ENCODE measurements at regions not wholly inside any gene's neighbourhood (a gene's known extent, or its start where the extent isn't known, plus 50 kb on each side); places are given as distances from the start of the nearest gene placed in this dataset.
"Not testable (repeated sequence)": the region's sequence is repeated elsewhere in the genome, so short reads cannot be mapped to it uniquely, and the experiment has no call there.

DNA sequence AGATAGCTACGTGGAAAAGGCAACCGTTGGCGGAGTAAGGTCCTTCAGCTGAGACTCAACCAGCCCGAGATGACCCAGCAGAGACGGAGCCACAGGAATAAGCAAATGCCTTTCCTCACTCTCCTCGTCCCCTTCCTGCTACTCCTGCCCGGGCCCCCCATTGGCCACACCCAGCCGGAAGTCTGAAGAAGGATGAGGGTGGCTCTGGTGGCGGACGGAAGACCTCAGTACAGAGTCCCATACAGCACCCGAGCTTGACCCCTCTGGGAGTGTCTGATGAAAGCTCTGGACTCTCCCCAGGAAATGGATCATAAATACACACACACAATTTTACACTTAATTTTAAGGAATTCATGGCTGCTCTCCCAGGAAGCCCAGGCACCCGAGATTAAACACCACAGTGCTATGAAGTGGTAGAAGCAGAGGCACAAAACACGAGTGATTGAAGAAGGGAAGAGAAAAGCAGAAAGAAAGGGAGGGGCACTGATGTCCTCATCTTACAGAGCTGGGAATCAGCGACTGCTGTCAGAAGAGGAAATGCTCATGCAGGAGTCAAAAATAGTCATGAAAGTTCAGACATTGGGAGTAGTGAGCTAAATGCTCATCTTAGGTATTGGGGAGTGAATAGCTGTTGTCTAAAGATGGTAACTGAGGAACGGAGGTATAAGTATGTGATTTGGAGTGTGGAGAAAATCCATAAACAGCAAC lies 125.6 kb downstream of the BANF2 start:
- intact Hi-C loops (cut with micrococcal nuclease) = loop anchor here (10.0 kb wide), 1 partner anchor 69 kb away; no protein-coding TSS in a partner anchor
- H3K9me3 Mint-ChIP-seq = no peaks in the 10 kb centered on the region
- H3K4me1 Mint-ChIP-seq (ENCODE audit: low read depth) = peaks cover 12% of the 10 kb centered on the region
- no peak overlapping the region for H3K27ac Mint-ChIP-seq
- no peaks in the 10 kb centered on the region for H3K36me3 Mint-ChIP-seq
- DNase-seq = no peak
- H3K27me3 Mint-ChIP-seq = no peaks in the 10 kb centered on the region
- ChIA-PET CTCF (no interaction called here), POLR2A (no interaction called here)
- H3K4me3 Mint-ChIP-seq = no peak overlapping the region

DNA sequence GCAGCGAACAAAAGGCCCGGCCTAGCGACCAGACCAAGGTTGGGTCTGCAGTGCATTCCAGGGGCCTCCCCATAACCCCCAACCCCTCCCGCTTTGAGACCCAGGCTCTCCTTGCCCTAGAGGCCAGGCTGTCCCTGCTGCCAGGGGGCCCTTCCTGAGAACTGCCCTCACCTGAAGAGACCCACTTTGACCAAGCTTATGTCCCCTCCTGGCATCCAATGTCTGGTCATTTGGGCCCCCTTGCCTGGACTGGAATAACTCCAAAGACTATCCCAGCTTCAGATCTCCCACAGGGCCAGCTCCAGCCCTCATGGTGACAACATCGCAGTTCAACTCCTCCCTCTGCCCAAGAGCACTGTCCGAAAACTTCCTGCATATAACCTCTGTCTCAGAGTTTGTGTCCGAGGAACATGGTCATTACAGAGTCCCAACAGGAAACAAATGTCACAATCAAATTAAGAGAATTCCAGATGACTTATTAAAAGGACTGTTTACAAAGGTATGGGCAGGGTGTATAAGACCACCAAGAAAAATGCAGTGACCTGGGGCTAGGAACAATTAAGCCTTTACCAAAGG lies 125.0 kb downstream of the BANF2 start:
- no peak overlapping the region for H3K27ac Mint-ChIP-seq
- CTCF ChIA-PET = no interaction called here
- POLR2A ChIA-PET = no interaction called here
- H3K9me3 Mint-ChIP-seq = peaks cover 2% of the 10 kb centered on the region
- DNase-seq = no peak
- no peaks in the 10 kb centered on the region for H3K36me3 Mint-ChIP-seq
- no peak overlapping the region for H3K4me3 Mint-ChIP-seq
- intact Hi-C loops (cut with micrococcal nuclease) = loop anchor here (10.0 kb wide), 1 partner anchor 70 kb away; no protein-coding TSS in a partner anchor
- H3K27me3 Mint-ChIP-seq = no peaks in the 10 kb centered on the region
- H3K4me1 Mint-ChIP-seq (ENCODE audit: low read depth) = peaks cover 12% of the 10 kb centered on the region

DNA sequence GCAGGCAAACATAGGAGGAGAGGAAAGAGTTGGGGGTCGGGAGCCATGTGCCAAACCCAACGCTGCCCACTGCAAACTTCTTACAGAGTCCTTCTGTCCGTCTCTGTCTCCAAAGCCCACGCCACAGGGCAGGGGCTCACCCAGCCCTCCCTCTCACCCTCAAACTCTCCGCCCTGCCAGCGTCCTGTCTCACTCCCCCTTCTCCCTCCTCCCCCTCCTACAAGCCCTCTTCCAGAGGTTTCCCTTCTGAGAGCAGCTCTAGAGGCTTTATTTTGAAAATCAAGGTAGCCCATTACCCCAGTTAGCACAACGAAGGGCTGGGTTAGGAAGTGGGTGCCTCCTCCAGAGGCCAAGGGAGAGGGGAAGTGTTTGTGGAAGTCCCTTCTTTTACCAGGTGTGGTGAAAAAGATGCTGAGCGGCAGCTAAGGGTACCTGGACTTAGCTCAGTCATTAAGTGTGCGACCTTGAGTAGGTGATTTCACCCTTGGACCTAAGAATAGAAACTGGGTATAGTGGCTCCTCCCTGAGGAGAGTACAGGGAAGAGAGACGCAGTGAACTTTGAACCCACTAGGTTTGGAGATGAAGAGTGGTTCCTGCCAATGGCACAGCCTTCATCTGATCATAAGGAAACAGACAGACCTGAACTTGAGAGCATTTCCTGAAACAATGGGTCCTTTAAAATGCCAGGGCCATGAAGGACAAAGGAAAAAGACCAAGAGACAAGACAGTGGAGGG lies 123.8 kb downstream of the BANF2 start:
- intact Hi-C loops (cut with micrococcal nuclease) = loop anchor here (10.0 kb wide), 1 partner anchor 71 kb away; no protein-coding TSS in a partner anchor
- H3K36me3 Mint-ChIP-seq = no peaks in the 10 kb centered on the region
- CTCF ChIA-PET = interaction anchor here (0.5 kb wide), 1 partner anchor 77 kb away, joined by 3 read pairs; no protein-coding TSS in a partner anchor

DNA sequence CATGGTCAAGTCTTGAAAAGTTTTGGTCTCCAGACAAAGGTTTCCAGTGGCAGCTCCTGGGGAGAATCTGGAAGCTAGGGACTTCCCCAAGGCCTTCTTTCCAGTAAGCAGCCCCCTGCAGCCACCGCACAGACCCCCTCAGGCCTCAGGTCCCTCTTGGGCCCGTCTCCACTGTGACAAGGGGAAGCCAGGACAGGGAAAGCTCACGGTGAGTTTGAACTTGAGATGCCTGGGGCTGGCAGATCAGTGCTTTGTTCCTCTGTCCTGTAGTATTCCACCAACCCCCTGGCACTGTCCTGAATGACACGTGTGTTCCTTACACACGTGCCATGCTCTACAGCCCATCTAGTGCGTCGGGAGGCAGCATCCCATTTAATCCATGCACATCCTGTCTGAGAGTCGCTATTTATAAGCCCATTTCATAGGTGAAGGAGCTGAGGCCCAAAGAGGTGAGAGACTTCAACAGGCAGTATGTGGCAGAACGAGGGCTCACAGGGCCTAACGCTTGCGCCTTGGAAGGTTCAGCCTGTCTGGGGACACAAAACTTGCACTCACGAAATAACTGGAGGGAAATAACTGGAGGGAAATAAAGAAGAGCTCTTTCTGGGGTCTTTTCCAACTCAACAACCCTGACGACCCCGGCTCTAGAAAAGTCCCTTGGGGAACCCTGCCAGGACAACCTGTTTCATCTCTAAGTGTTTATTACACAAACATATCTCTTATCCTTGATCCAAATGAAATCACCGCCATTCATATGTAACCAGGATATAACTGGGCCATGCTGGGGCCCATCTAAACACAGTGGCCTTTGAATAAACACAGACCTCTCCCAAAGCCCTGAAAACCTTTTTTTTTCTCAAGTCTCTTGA lies 123.0 kb downstream of the BANF2 start:
- ChIA-PET CTCF (no interaction called here), POLR2A (interaction anchor here (0.9 kb wide), 1 partner anchor 48 kb away, joined by 3 read pairs; no protein-coding TSS in a partner anchor)
- no peaks in the 10 kb centered on the region for H3K36me3 Mint-ChIP-seq
- H3K4me1 Mint-ChIP-seq (ENCODE audit: low read depth) = peaks cover 12% of the 10 kb centered on the region
- H3K27ac Mint-ChIP-seq = no peak overlapping the region
- intact Hi-C loops (cut with micrococcal nuclease) = loop anchor here (10.0 kb wide), 1 partner anchor 72 kb away; no protein-coding TSS in a partner anchor
- no peak overlapping the region for H3K4me3 Mint-ChIP-seq
- DNase-seq = no peak
- H3K9me3 Mint-ChIP-seq = peaks cover 10% of the 10 kb centered on the region
- no peaks in the 10 kb centered on the region for H3K27me3 Mint-ChIP-seq

More for the DNA sequence above, 123.8 kb downstream of the BANF2 start:
- no peak for DNase-seq
- Mint-ChIP-seq H3K27me3 (no peaks in the 10 kb centered on the region), H3K27ac (no peak overlapping the region), H3K4me1 (ENCODE audit: low read depth) (peaks cover 12% of the 10 kb centered on the region), H3K4me3 (no peak overlapping the region), H3K9me3 (peaks cover 10% of the 10 kb centered on the region)
- POLR2A ChIA-PET = no interaction called here

DNA sequence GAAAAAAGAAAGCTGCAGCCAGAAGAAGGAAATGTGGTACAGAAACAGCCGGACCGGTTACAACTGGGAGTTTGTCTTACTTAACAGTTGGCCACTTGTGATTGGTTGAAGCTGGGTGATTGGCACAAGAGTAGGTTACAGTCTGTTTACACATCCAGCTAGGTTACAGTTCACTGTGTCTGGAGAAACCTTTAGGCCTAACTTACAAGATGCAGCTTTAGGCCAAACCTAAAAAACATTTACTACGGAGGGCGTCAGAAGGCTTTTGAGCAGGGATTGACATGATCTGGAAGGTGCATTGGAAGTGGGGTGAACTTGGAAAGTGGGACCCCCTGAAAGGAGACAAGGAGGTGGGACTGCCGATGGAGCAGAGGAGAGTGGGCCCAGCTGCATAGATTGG lies 122.3 kb downstream of the BANF2 start:
- Mint-ChIP-seq H3K9me3 (peaks cover 10% of the 10 kb centered on the region), H3K36me3 (no peaks in the 10 kb centered on the region), H3K4me3 (no peak overlapping the region), H3K27ac (no peak overlapping the region), H3K27me3 (no peaks in the 10 kb centered on the region), H3K4me1 (ENCODE audit: low read depth) (peaks cover 12% of the 10 kb centered on the region)
- ChIA-PET CTCF (no interaction called here), POLR2A (interaction anchor here (0.9 kb wide), 1 partner anchor 47 kb away, joined by 3 read pairs; no protein-coding TSS in a partner anchor)
- intact Hi-C loops (cut with micrococcal nuclease) = loop anchor here (10.0 kb wide), 1 partner anchor 73 kb away; no protein-coding TSS in a partner anchor
- DNase-seq = no peak

DNA sequence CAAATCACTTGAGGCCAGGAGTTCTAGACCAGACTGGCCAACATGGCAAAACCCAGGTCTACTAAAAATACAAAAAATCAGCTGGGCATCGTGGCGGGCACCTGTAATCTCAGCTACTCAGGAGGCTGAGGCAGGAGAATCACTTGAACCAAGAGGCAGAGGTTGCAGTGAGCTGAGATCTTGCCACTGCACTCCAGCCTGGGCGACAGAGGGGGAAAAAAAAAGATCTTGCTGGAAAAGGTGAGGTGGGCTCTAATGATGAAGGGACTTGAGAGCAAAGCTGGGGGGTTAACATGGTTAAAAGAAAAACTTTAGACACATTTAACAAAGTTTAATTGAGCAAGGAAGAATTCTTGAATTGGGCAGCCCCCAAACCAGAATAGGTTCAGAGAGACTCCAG lies 121.8 kb downstream of the BANF2 start:
- H3K36me3 Mint-ChIP-seq, H3K27me3 Mint-ChIP-seq, CTCF ChIA-PET, H3K27ac Mint-ChIP-seq, H3K4me3 Mint-ChIP-seq, DNase-seq: not testable (repeated sequence)
- intact Hi-C loops (cut with micrococcal nuclease) = loop anchor here (10.0 kb wide), 1 partner anchor 73 kb away; no protein-coding TSS in a partner anchor
- peaks cover 10% of the 10 kb centered on the region for H3K9me3 Mint-ChIP-seq
- peaks cover 10% of the 10 kb centered on the region for H3K4me1 Mint-ChIP-seq (ENCODE audit: low read depth)
- POLR2A ChIA-PET = interaction anchor here (0.9 kb wide), 1 partner anchor 47 kb away, joined by 3 read pairs; no protein-coding TSS in a partner anchor

DNA sequence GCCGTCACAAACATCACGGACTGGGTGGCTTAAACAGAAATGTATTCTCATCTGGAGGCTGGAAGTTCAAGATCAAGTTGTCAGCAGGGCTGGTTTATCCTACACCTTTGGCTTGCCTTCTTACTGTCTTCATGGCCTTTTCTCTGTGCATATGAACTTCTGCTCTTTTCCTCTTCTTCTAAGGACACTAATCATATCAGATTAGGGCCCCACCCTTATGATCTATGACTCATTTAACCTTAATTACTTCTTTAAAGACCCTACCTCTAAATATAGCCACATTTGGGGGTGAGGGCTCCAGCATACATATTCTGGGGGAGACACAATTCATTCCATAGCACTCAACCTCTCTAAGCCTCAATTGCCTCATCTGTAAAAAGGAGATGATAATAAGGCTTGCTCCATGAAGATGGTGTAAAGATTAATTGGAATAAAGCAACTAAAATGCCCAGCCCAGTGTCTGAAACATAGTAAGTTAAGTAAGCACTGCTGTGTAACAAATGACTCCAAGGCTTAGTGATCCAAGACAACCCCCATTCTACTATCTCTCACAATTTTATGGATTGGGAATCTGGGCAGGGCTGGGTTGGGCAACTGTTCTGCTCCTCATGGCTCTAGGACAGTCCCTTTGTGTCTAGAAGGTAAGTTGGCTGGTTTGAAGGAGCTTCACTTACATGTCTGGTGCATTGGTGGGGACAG lies 119.8 kb downstream of the BANF2 start:
- Mint-ChIP-seq H3K4me1 (ENCODE audit: low read depth) (no peaks in the 10 kb centered on the region), H3K27ac (no peak overlapping the region), H3K4me3 (no peak overlapping the region), H3K9me3 (peaks cover 10% of the 10 kb centered on the region), H3K36me3 (no peaks in the 10 kb centered on the region), H3K27me3 (no peaks in the 10 kb centered on the region)
- ChIA-PET CTCF (no interaction called here), POLR2A (no interaction called here)
- DNase-seq = no peak
- intact Hi-C loops (cut with micrococcal nuclease) = loop anchor here (10.0 kb wide), 1 partner anchor 75 kb away; no protein-coding TSS in a partner anchor

DNA sequence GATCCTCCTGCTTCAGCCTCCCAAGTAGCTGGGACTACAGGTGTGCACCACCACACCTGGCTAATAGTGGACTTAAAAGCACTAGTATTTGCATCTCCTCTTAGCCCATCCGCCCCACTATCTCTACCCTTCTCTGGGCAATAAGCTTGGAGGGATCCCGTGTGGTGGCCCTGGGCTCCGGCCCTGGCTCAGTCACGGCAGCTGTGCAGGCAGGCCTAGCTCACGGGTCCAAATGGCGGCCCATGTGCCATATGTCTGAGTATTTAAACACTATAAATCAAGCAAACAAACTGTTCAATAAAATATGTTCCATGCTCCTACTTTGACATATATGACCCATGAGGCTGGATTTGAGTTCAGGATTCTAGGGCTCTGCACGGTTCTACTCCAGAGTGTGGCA lies 118.4 kb downstream of the BANF2 start:
- Mint-ChIP-seq H3K4me1 (ENCODE audit: low read depth) (no peaks in the 10 kb centered on the region), H3K27ac (no peak overlapping the region), H3K9me3 (peaks cover 10% of the 10 kb centered on the region), H3K4me3 (no peak overlapping the region), H3K36me3 (no peaks in the 10 kb centered on the region), H3K27me3 (no peaks in the 10 kb centered on the region)
- ChIA-PET CTCF (no interaction called here), POLR2A (no interaction called here)
- DNase-seq = no peak
- intact Hi-C loops (cut with micrococcal nuclease) = no loop called here

DNA sequence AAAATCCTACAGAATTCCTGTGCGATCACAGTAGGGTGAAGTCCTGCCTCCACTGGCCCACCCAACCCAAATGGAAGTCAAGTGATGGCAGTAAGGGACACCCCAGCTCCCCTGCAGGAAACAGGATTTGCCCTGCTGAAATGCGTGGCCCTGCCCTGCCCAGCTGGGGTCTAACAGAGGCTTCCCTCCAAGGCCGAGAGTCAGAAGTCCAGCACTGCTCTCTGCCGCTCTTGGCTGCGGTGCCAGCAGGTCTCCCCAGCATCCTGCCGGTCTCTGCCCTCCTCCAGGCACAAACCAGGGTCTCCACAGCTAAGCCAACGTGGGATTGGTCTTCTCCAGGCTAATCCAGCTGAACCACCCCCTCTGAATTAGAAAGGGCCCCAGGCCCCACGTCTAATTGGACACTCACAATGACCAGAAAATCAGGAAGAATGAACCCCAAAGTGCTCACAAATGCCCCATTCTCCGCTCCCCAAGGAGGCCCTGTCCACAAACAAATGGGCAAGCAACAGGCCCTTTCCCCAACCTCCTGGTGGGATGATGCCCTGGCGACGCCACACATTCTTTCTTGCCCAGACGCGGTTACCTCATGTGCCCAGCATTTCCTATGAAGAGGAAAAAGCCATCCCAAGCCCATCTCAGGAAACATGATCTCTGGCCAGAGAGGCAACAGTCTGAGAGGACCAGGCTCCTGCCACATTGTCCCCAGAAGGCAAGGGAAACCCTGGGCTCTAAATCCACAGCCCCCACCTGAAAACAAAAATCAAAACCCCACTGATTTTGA lies 117.2 kb downstream of the BANF2 start:
- CTCF ChIA-PET = no interaction called here
- Mint-ChIP-seq H3K27ac (no peak overlapping the region), H3K36me3 (no peaks in the 10 kb centered on the region), H3K4me3 (no peak overlapping the region), H3K4me1 (ENCODE audit: low read depth) (no peaks in the 10 kb centered on the region), H3K27me3 (no peaks in the 10 kb centered on the region), H3K9me3 (peaks cover 10% of the 10 kb centered on the region)
- intact Hi-C loops (cut with micrococcal nuclease) = no loop called here
- POLR2A ChIA-PET = no interaction called here
- no peak for DNase-seq

DNA sequence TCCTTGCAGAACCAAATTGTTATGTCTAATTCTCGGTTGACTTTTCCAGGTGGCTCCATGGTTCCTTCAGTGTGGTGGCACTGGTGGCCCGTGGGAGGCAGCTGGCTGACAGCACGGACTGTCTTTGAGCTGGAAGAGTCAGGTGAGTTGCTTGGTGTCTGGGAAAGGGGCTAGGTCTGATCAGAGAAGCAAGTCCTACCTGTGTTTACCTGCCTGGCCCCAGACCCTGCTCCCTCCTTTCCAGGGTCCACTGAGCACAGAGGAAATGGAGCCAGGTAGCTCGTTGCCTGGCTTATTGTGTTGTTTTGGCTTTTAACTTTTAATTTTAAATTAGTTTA lies 111.8 kb downstream of the BANF2 start:
- H3K4me1 Mint-ChIP-seq (ENCODE audit: low read depth) = no peaks in the 10 kb centered on the region
- no peak for DNase-seq
- intact Hi-C loops (cut with micrococcal nuclease) = no loop called here
- no peaks in the 10 kb centered on the region for H3K27me3 Mint-ChIP-seq
- ChIA-PET CTCF (no interaction called here), POLR2A (no interaction called here)
- H3K27ac Mint-ChIP-seq = no peak overlapping the region
- H3K36me3 Mint-ChIP-seq = no peaks in the 10 kb centered on the region
- no peak overlapping the region for H3K4me3 Mint-ChIP-seq
- no peaks in the 10 kb centered on the region for H3K9me3 Mint-ChIP-seq

All from activated CD4-positive, alpha-beta memory T cell treated with anti-CD3 and anti-CD28 coated beads for 36 hours (primary cell).